ENCODE measurements at regions not wholly inside any gene's neighbourhood (a gene's known extent, or its start where the extent isn't known, plus 50 kb on each side); places are given as distances from the start of the nearest gene placed in this dataset.

- no peak for TF ChIP-seq CTCF (IDR thresholded peaks at IDR 0.05; ENCODE audit: insufficient read depth, low read length)
- DNase-seq (ENCODE audit: low read depth) = no peak
- no peak overlapping the region for H3K4me3 ChIP-seq (ENCODE audit: low read depth, low read length)
Measured at GRCh38 chr2:139079311-139079710, 299.1 kb upstream of the NXPH2 start.

- TF ChIP-seq CTCF (IDR thresholded peaks at IDR 0.05; ENCODE audit: insufficient read depth, low read length) = no peak
- no peak for DNase-seq (ENCODE audit: low read depth)
- no peak overlapping the region for H3K4me3 ChIP-seq (ENCODE audit: low read depth, low read length)
Measured at GRCh38 chr2:139078376-139078775, 298.2 kb upstream of the NXPH2 start.

GRCh38 chr2:139077099-139077737 is 297.0 kb upstream of the NXPH2 start:
- no peak for DNase-seq (ENCODE audit: low read depth)
- TF ChIP-seq CTCF (IDR thresholded peaks at IDR 0.05; ENCODE audit: insufficient read depth, low read length) = no peak
- no peak overlapping the region for H3K4me3 ChIP-seq (ENCODE audit: low read depth, low read length)

GRCh38 chr2:139067874-139068273 is 287.7 kb upstream of the NXPH2 start:
- no peak overlapping the region for H3K4me3 ChIP-seq (ENCODE audit: low read depth, low read length)
- no peak for TF ChIP-seq CTCF (IDR thresholded peaks at IDR 0.05; ENCODE audit: insufficient read depth, low read length)
- DNase-seq (ENCODE audit: low read depth) = no peak

- no peak for TF ChIP-seq CTCF (IDR thresholded peaks at IDR 0.05; ENCODE audit: insufficient read depth, low read length)
- DNase-seq (ENCODE audit: low read depth) = no peak
- no peak overlapping the region for H3K4me3 ChIP-seq (ENCODE audit: low read depth, low read length)
Measured at GRCh38 chr2:139067072-139067471, 286.9 kb upstream of the NXPH2 start.

- no peak for TF ChIP-seq CTCF (IDR thresholded peaks at IDR 0.05; ENCODE audit: insufficient read depth, low read length)
- DNase-seq (ENCODE audit: low read depth) = no peak
- no peak overlapping the region for H3K4me3 ChIP-seq (ENCODE audit: low read depth, low read length)
Measured at GRCh38 chr2:139064159-139064558, 284.0 kb upstream of the NXPH2 start.

GRCh38 chr2:139059617-139060016 is 279.4 kb upstream of the NXPH2 start:
- no peak for DNase-seq (ENCODE audit: low read depth)
- TF ChIP-seq CTCF (IDR thresholded peaks at IDR 0.05; ENCODE audit: insufficient read depth, low read length) = no peak
- no peak overlapping the region for H3K4me3 ChIP-seq (ENCODE audit: low read depth, low read length)
